ENCODE measurements at regions not wholly inside any gene's neighbourhood (a gene's known extent, or its start where the extent isn't known, plus 50 kb on each side); places are given as distances from the start of the nearest gene placed in this dataset.

- TF ChIP-seq RELB (IDR thresholded peaks at IDR 0.05; ENCODE audit: low read depth) = no peak
- no peak for TF ChIP-seq CREM (IDR thresholded peaks at IDR 0.05; ENCODE audit: low read depth)
Measured at GRCh38 chr1:98188774-98189173, 267.9 kb upstream of the DPYD start (continued).

- H4K20me1 ChIP-seq (ENCODE audit: control insufficient read depth, insufficient read depth) = no peaks in the 10 kb centered on the region
- ChIA-PET SMC1A (ENCODE audit: uncharacterized antibody, unreplicated experiment) (interaction anchor here (1.4 kb wide), 1 partner anchor 14 kb away, joined by 3 read pairs; no protein-coding TSS in a partner anchor), CTCF (no interaction called here), RAD21 (ENCODE audit: unreplicated experiment) (no interaction called here), POLR2A (no interaction called here)
- in situ Hi-C loops (cut with MboI) = no loop called here
- no peaks in the 10 kb centered on the region for H3K9me3 ChIP-seq (replicated peaks; ENCODE audit: control insufficient read depth, insufficient read depth, low read length)
- 2% methylated on average over 2 of the region's 2 CpGs for WGBS (ENCODE audit: insufficient coverage, insufficient replicate concordance, low lambda C conversion rate, missing lambda C conversion rate)
- H3K79me2 ChIP-seq (ENCODE audit: control insufficient read depth, insufficient read depth, low read length) = no peaks in the 10 kb centered on the region
- no peaks in the 10 kb centered on the region for H3K27me3 ChIP-seq (replicated peaks in 1 of 2; ENCODE audit: control insufficient read depth in 2 of 2, insufficient read depth in 2 of 2, low read length in 1 of 2)
- DNase-seq (ENCODE audit: low read depth, low spot score) (no peak), FAIRE-seq (no peak), ATAC-seq (no peak)
- H2AFZ ChIP-seq (ENCODE audit: control insufficient read depth, low read depth, low read length) = no peak overlapping the region
- intact Hi-C loops (cut with micrococcal nuclease; ENCODE audit: unreplicated experiment) = no loop called here
- H3K4me2 ChIP-seq (ENCODE audit: control insufficient read depth, insufficient read depth) = no peak overlapping the region
- no peak overlapping the region for H3K4me3 ChIP-seq
- no peaks in the 10 kb centered on the region for H3K4me1 ChIP-seq (ENCODE audit: control insufficient read depth, insufficient read depth, low read length)
- no peak overlapping the region for H3K9ac ChIP-seq (ENCODE audit: control insufficient read depth, insufficient read depth, low read length)
- BruUV-seq (replicated peaks) = no TSS peak
- no peaks in the 10 kb centered on the region for H3K36me3 ChIP-seq (ENCODE audit: control insufficient read depth in 2 of 2, insufficient read depth in 2 of 2, low read length in 1 of 2)
- H3K27ac ChIP-seq (ENCODE audit: control insufficient read depth, insufficient read depth) = no peak overlapping the region
- TF ChIP-seq KDM1A (IDR thresholded peaks at IDR 0.05; ENCODE audit: borderline replicate concordance) (no peak), CHD4 (IDR thresholded peaks at IDR 0.05) (no peak), ZNF24 (IDR thresholded peaks at IDR 0.05) (no peak), NKRF (conservative IDR thresholded peaks at IDR 0.05) (no peak), ZBTB4 (CRISPR knock-in tag; IDR thresholded peaks at IDR 0.05) (no peak), IRF3 (IDR thresholded peaks at IDR 0.05) (no peak), CBX5 (IDR thresholded peaks at IDR 0.05; ENCODE audit: low read depth) (no peak), NR2C1 (IDR thresholded peaks at IDR 0.05) (no peak)
Measured at GRCh38 chr1:98184856-98185255, 264.0 kb upstream of the DPYD start.

Measured in GM12878 (cell line).